Keratinocyte (primary cell): ENCODE measurements at regions not wholly inside any gene's neighbourhood (a gene's known extent, or its start where the extent isn't known, plus 50 kb on each side); places are given as distances from the start of the nearest gene placed in this dataset.

Source experiments
- DNase-seq: peaks from one replicate; pipeline ENCODE4 v3.0.0-alpha.2; 2011; ENCODE audit warnings: low read depth, missing footprints, low spot score
- FAIRE-seq: peaks from 2 replicates; lab custom pipeline; 2011; peaks lifted over from hg19 to GRCh38; lab: Jason Lieb, UNC
- H2AFZ ChIP-seq: 2 replicates; pipeline ENCODE4 v1.6.0; 2012; ENCODE audit warnings: low read length, control low read depth, inconsistent platforms; ENCODE audit not compliant: control insufficient read depth
- H3K27ac ChIP-seq: 2 replicates; pipeline ENCODE4 v1.5.1; 2011; ENCODE audit warnings: low read length; ENCODE audit not compliant: control insufficient read depth, insufficient read depth
- H3K27me3 ChIP-seq: 3 replicates; pipeline ENCODE4 v1.6.0; 2011; ENCODE audit warnings: low read length; ENCODE audit not compliant: control insufficient read depth, insufficient read depth; ENCODE audit errors: extremely low read depth
- H3K36me3 ChIP-seq, 2 experiments: 2 replicates in 1 of 2; 3 replicates in 1 of 2; pipeline ENCODE4 v1.5.1; 2011; ENCODE audit warnings: low read length in 2 of 2, mild to moderate bottlenecking in 1 of 2; ENCODE audit not compliant: control insufficient read depth in 2 of 2, insufficient read depth in 2 of 2; ENCODE audit errors: extremely low read depth in 1 of 2
- H3K4me1 ChIP-seq: 3 replicates; pipeline ENCODE4 v1.5.1; 2011; ENCODE audit warnings: low read length; ENCODE audit not compliant: control insufficient read depth, insufficient read depth; ENCODE audit errors: extremely low read depth
- H3K4me2 ChIP-seq: 3 replicates; pipeline ENCODE4 v1.6.0; 2011; ENCODE audit warnings: low read depth, low read length; ENCODE audit not compliant: control insufficient read depth, insufficient read depth; ENCODE audit errors: extremely low read depth
- H3K4me3 ChIP-seq, 3 experiments: fragments of 200-600 bp in 1 of 3; sonication (generic) in 1 of 3; 2 replicates in 2 of 3; 3 replicates in 1 of 3; pipeline ENCODE4 v1.5.1; 2011 to 2016; ENCODE audit warnings: low read length in 3 of 3, mild to moderate bottlenecking in 3 of 3, control low read depth in 2 of 3, inconsistent platforms in 1 of 3, low read depth in 1 of 3, mixed read lengths in 1 of 3, mixed run types in 1 of 3, moderate library complexity in 1 of 3; ENCODE audit not compliant: control insufficient read depth in 2 of 3, insufficient read depth in 2 of 3; ENCODE audit errors: extremely low read depth in 1 of 3
- H3K79me2 ChIP-seq: 2 replicates; pipeline ENCODE4 v1.6.0; 2012; ENCODE audit warnings: low read length; ENCODE audit not compliant: control insufficient read depth, insufficient read depth
- H3K9ac ChIP-seq: 3 replicates; pipeline ENCODE4 v1.6.0; 2011; ENCODE audit warnings: low read length; ENCODE audit not compliant: control insufficient read depth, insufficient read depth; ENCODE audit errors: extremely low read depth
- H3K9me1 ChIP-seq: 3 replicates; pipeline ENCODE4 v1.6.0; 2011; ENCODE audit warnings: low read length; ENCODE audit not compliant: control insufficient read depth, insufficient read depth; ENCODE audit errors: extremely low read depth
- H3K9me3 ChIP-seq: 2 replicates; pipeline ENCODE4 v1.5.1; 2012; ENCODE audit warnings: low read depth, low read length; ENCODE audit not compliant: control insufficient read depth
- H4K20me1 ChIP-seq: 3 replicates; pipeline ENCODE4 v1.6.0; 2011; ENCODE audit warnings: low read length; ENCODE audit not compliant: control insufficient read depth, insufficient read depth; ENCODE audit errors: extremely low read depth
- CTCF ChIP-seq, 3 experiments: IDR thresholded peaks in 1 of 3; conservative IDR thresholded peaks in 1 of 3; optimal IDR thresholded peaks in 1 of 3; 2 replicates in 2 of 3; 3 replicates in 1 of 3; pipeline versions ENCODE3 to v1.5.1; 2011; ENCODE audit warnings: low read length in 3 of 3, mild to moderate bottlenecking in 3 of 3, moderate library complexity in 2 of 3, control low read depth in 1 of 3, inconsistent platforms in 1 of 3; ENCODE audit not compliant: insufficient read depth in 2 of 3; ENCODE audit errors: extremely low read depth in 1 of 3
- EZH2 ChIP-seq: IDR thresholded peaks from one replicate; pipeline ENCODE4 v1.6.1; 2012; ENCODE audit warnings: inconsistent platforms, mild to moderate bottlenecking, low read length, moderate library complexity
- dilution Hi-C: fragments of 300-500 bp; cut with MboI; formaldehyde crosslinking; loops from one replicate; pipeline ENCODE4 v1.7.0; 2020; ENCODE audit warnings: low sequenced_read_pairs; ENCODE audit not compliant: extremely low pct_ligation_motif_present

- Histone ChIP-seq H3K9me1 (no peaks in the 10 kb centered on the region), H3K4me2 (no peak overlapping the region), H3K36me3 (no peaks in the 10 kb centered on the region), H3K79me2 (no peaks in the 10 kb centered on the region), H3K9ac (no peak overlapping the region), H2AFZ (no peak overlapping the region), H3K4me3 (no peak overlapping the region), H4K20me1 (no peaks in the 10 kb centered on the region), H3K27me3 (peaks cover 12% of the 10 kb centered on the region), H3K27ac (no peak overlapping the region), H3K4me1 (no peaks in the 10 kb centered on the region), H3K9me3 (no peaks in the 10 kb centered on the region)
- FAIRE-seq: no peak
- TF ChIP-seq CTCF (optimal IDR thresholded peaks at IDR 0.05 in 1 of 3, IDR thresholded peaks at IDR 0.05 in 1 of 3, conservative IDR thresholded peaks at IDR 0.05 in 1 of 3; ENCODE audit: extremely low read depth in 1 of 3, insufficient read depth in 2 of 3, low read length in 3 of 3) (no peak), EZH2 (no peak)
- dilution Hi-C loops: no loop called here
- DNase-seq: no peak
Observed at GRCh38 chr20:21017528-21018085, 88.6 kb downstream of the LINC00237 start.

- TF ChIP-seq EZH2 (no peak), CTCF (optimal IDR thresholded peaks at IDR 0.05 in 1 of 3, IDR thresholded peaks at IDR 0.05 in 1 of 3, conservative IDR thresholded peaks at IDR 0.05 in 1 of 3; ENCODE audit: extremely low read depth in 1 of 3, insufficient read depth in 2 of 3, low read length in 3 of 3) (no peak)
- H3K27me3 ChIP-seq: peaks cover 12% of the 10 kb centered on the region
- H3K4me2 ChIP-seq: no peak overlapping the region
- H3K9ac ChIP-seq: no peak overlapping the region
- DNase-seq (no peak), FAIRE-seq (no peak)
- no peak overlapping the region for H3K4me3 ChIP-seq
- H2AFZ ChIP-seq: no peak overlapping the region
- H3K9me1 ChIP-seq: no peaks in the 10 kb centered on the region
- no peaks in the 10 kb centered on the region for H3K36me3 ChIP-seq
- no peaks in the 10 kb centered on the region for H3K9me3 ChIP-seq
- no peaks in the 10 kb centered on the region for H3K79me2 ChIP-seq
- H4K20me1 ChIP-seq: no peaks in the 10 kb centered on the region
- H3K27ac ChIP-seq: no peak overlapping the region
- dilution Hi-C loops: no loop called here
- no peaks in the 10 kb centered on the region for H3K4me1 ChIP-seq
Observed at GRCh38 chr20:21016751-21017150, 89.4 kb downstream of the LINC00237 start.
